PC-9 (cell line): ENCODE measurements at regions not wholly inside any gene's neighbourhood (a gene's known extent, or its start where the extent isn't known, plus 50 kb on each side); places are given as distances from the start of the nearest gene placed in this dataset.

Experiments
- EZH2 ChIP-seq: fragments of 200-600 bp; sonication (generic); IDR thresholded peaks from 2 replicates; pipeline ENCODE4 v1.8.0; 2017; ENCODE audit warnings: antibody characterized with exemption, low read depth
- TF ChIP-seq, protein P1 (sequence below): fragments of 200-600 bp; sonication (generic); conservative IDR thresholded peaks from 2 replicates; pipeline ENCODE4 v1.6.1; 2017; ENCODE audit warnings: mixed run types, antibody characterized with exemption, mild to moderate bottlenecking, moderate library complexity

DNA sequence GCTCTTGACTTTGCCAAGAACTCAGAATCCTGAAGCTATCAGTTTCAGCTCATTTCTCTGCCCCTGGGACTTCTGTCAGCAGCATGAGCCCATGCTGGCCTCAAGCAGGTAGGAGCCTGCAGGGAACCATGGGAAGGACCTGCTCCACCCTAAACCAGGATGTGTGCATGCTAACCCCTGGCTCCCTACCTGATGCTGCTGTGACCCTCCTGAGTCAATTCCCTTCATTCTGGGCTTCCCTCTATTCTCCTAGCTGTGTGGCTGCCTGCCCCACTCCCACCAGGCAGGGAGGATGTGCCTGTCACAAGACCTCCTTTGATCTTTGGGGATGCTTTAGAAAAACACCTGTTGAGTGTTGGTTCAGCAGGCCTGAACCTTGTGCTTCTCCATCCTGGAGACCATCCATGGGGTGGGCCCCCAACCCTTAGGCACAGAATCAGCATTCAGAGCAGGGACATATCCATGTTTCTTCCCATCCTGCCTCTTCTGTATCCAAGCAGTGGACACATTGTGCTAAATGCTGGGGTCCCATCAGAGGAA, 117.1 kb upstream of the CCL21 start:
- TF ChIP-seq, protein P1, sequence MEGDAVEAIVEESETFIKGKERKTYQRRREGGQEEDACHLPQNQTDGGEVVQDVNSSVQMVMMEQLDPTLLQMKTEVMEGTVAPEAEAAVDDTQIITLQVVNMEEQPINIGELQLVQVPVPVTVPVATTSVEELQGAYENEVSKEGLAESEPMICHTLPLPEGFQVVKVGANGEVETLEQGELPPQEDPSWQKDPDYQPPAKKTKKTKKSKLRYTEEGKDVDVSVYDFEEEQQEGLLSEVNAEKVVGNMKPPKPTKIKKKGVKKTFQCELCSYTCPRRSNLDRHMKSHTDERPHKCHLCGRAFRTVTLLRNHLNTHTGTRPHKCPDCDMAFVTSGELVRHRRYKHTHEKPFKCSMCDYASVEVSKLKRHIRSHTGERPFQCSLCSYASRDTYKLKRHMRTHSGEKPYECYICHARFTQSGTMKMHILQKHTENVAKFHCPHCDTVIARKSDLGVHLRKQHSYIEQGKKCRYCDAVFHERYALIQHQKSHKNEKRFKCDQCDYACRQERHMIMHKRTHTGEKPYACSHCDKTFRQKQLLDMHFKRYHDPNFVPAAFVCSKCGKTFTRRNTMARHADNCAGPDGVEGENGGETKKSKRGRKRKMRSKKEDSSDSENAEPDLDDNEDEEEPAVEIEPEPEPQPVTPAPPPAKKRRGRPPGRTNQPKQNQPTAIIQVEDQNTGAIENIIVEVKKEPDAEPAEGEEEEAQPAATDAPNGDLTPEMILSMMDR = no peak
- TF ChIP-seq EZH2 = no peak
